A549 (cell line): ENCODE measurements at regions not wholly inside any gene's neighbourhood (a gene's known extent, or its start where the extent isn't known, plus 50 kb on each side); places are given as distances from the start of the nearest gene placed in this dataset.

Experiments used
- ATAC-seq, 2 experiments: fragments of 200-7000 bp in 1 of 2; fragments of >200 bp in 1 of 2; cut with Nextera tagmentation in 1 of 2; cut with Tn5 transposase in 1 of 2; 3 replicates each; pipeline versions ENCODE4 v1.8.0 to v1.9.1; 2018 to 2020; ENCODE audit warnings: mild to moderate bottlenecking in 1 of 2, moderate library complexity in 1 of 2
- CTCF ChIA-PET: fragments of 300-600 bp; sonication (Branson Sonifier 250); formaldehyde crosslinking; extraction: SDS; loops from one replicate; lab custom pipeline; 2021; ENCODE audit warnings: antibody characterized with exemption, inconsistent platforms; lab: Yijun Ruan, JAX
- POLR2A ChIA-PET: fragments of 350-600 bp; formaldehyde crosslinking; extraction: SDS; loops from one replicate; lab custom pipeline; 2021; ENCODE audit warnings: antibody characterized with exemption, inconsistent platforms; lab: Yijun Ruan, JAX
- DNase-seq, 2 experiments: peaks; one replicate each; pipeline versions ENCODE4 v3.0.0 to v3.0.0-alpha.2; 2011 to 2016; ENCODE audit warnings: low read depth in 1 of 2, low spot score in 1 of 2
- FAIRE-seq: peaks from 2 replicates; lab custom pipeline; 2011; peaks lifted over from hg19 to GRCh38; lab: Jason Lieb, UNC
- H3K27ac ChIP-seq, 2 experiments: fragments of >200 bp; sonication (Bioruptor Twin); formaldehyde crosslinking; 3 replicates each; pipeline ENCODE4 v1.5.1; 2016 to 2017
- H3K4me1 ChIP-seq: fragments of >200 bp; sonication (Bioruptor Twin); formaldehyde crosslinking; 3 replicates; pipeline ENCODE4 v1.6.1; 2016
- H3K4me2 ChIP-seq: fragments of >200 bp; sonication (Bioruptor Twin); formaldehyde crosslinking; 3 replicates; pipeline ENCODE4 v1.6.1; 2016
- H3K4me3 ChIP-seq: fragments of >200 bp; sonication (Bioruptor Twin); formaldehyde crosslinking; 3 replicates; pipeline ENCODE4 v1.5.1; 2016
- H3K9me3 ChIP-seq: fragments of >200 bp; sonication (Bioruptor Twin); formaldehyde crosslinking; 3 replicates; pipeline ENCODE4 v1.6.1; 2016
- CBX2 ChIP-seq: fragments of 200-600 bp; sonication (generic); IDR thresholded peaks from 2 replicates; pipeline ENCODE4 v1.6.1; 2016; ENCODE audit warnings: low read depth, mild to moderate bottlenecking, borderline replicate concordance
- CEBPB ChIP-seq, 2 experiments: fragments of >200 bp in 1 of 2; sonication (Bioruptor Twin) in 1 of 2; formaldehyde crosslinking in 1 of 2; IDR thresholded peaks; 2 replicates each; pipeline ENCODE4 v1.6.1; 2012 to 2016
- CHD2 ChIP-seq: fragments of 150-350 bp; IDR thresholded peaks from 2 replicates; pipeline ENCODE4 v1.6.1; 2014; ENCODE audit warnings: low read length; ENCODE audit not compliant: partially characterized antibody
- CHD4 ChIP-seq: fragments of 200-600 bp; sonication (generic); IDR thresholded peaks from 2 replicates; pipeline ENCODE4 v1.6.1; 2016; ENCODE audit warnings: antibody characterized with exemption, mild to moderate bottlenecking, borderline replicate concordance
- EHF ChIP-seq: fragments of 250-450 bp; sonication (Bioruptor Pico); IDR thresholded peaks from 2 replicates; pipeline ENCODE4 v1.5.0; 2020; ENCODE audit warnings: mild to moderate bottlenecking
- EHMT2 ChIP-seq: fragments of 200-600 bp; sonication (generic); IDR thresholded peaks from 2 replicates; pipeline ENCODE4 v1.6.1; 2016; ENCODE audit warnings: antibody characterized with exemption, low read depth, mild to moderate bottlenecking, moderate library complexity
- EP300 ChIP-seq, 2 experiments: fragments of >200 bp; sonication (Bioruptor Twin); formaldehyde crosslinking; IDR thresholded peaks; 2 replicates in 1 of 2; 3 replicates in 1 of 2; pipeline ENCODE4 v1.6.1; 2016 to 2017
- FOSL2 ChIP-seq, 2 experiments: fragments of 450-650 bp in 1 of 2; fragments of >200 bp in 1 of 2; sonication (Bioruptor Twin) in 1 of 2; formaldehyde crosslinking; IDR thresholded peaks; 2 replicates each; pipeline versions ENCODE4 v1.5.0 to v1.6.1; 2016 to 2020; ENCODE audit warnings: mild to moderate bottlenecking in 1 of 2, moderate library complexity in 1 of 2
- GATA3 ChIP-seq: IDR thresholded peaks from 2 replicates; pipeline ENCODE4 v1.6.1; 2012; ENCODE audit warnings: borderline replicate concordance
- KDM1A ChIP-seq: fragments of 200-600 bp; sonication (generic); IDR thresholded peaks from 2 replicates; pipeline ENCODE4 v1.6.1; 2016; ENCODE audit warnings: low read depth, mild to moderate bottlenecking
- KDM5A ChIP-seq: fragments of 200-600 bp; sonication (generic); IDR thresholded peaks from 2 replicates; pipeline ENCODE4 v1.6.1; 2016; ENCODE audit warnings: antibody characterized with exemption, mild to moderate bottlenecking
- MAZ ChIP-seq: fragments of 150-350 bp; IDR thresholded peaks from 2 replicates; pipeline ENCODE4 v1.6.1; 2014; ENCODE audit warnings: antibody characterized with exemption, low read depth, low read length, borderline replicate concordance
- NR3C1 ChIP-seq: fragments of >200 bp; sonication (Bioruptor Twin); formaldehyde crosslinking; IDR thresholded peaks from 3 replicates; pipeline ENCODE4 v1.6.1; 2017
- POLR2A ChIP-seq: IDR thresholded peaks from 2 replicates; pipeline ENCODE4 v1.6.1; 2012; ENCODE audit warnings: mild to moderate bottlenecking, low read length
- POLR2AphosphoS2 ChIP-seq: conservative IDR thresholded peaks from 2 replicates; pipeline ENCODE4 v1.6.1; 2012; ENCODE audit warnings: low read length, improper control_type of control experiment, inconsistent platforms
- RAD21 ChIP-seq, 2 experiments: fragments of >200 bp in 1 of 2; sonication (Bioruptor Twin) in 1 of 2; formaldehyde crosslinking in 1 of 2; IDR thresholded peaks in 1 of 2; conservative IDR thresholded peaks in 1 of 2; 2 replicates in 1 of 2; 3 replicates in 1 of 2; pipeline ENCODE4 v1.6.1; 2012 to 2018; ENCODE audit warnings: inconsistent platforms in 1 of 2
- RARB ChIP-seq: fragments of 250-450 bp; sonication (Bioruptor Pico); IDR thresholded peaks from 2 replicates; pipeline ENCODE4 v1.8.0; 2021; ENCODE audit warnings: mild to moderate bottlenecking, moderate library complexity
- RCOR1 ChIP-seq: fragments of 150-350 bp; IDR thresholded peaks from 2 replicates; pipeline ENCODE4 v1.6.1; 2014; ENCODE audit warnings: antibody characterized with exemption, low read length, low read depth
- RFX5 ChIP-seq: fragments of 450-650 bp; IDR thresholded peaks from 2 replicates; pipeline ENCODE4 v1.7.1; 2014; ENCODE audit warnings: antibody characterized with exemption, mild to moderate bottlenecking, moderate library complexity
- TFCP2L1 ChIP-seq: fragments of 250-450 bp; sonication (Bioruptor Pico); IDR thresholded peaks from 2 replicates; pipeline ENCODE4 v1.5.0; 2021; ENCODE audit warnings: mild to moderate bottlenecking
- ZFP36 ChIP-seq: fragments of 450-650 bp; IDR thresholded peaks from 2 replicates; pipeline ENCODE4 v1.6.1; 2014; ENCODE audit warnings: borderline replicate concordance; ENCODE audit not compliant: partially characterized antibody
- ZNF302 ChIP-seq: fragments of 250-450 bp; sonication (Bioruptor Pico); IDR thresholded peaks from 2 replicates; pipeline ENCODE4 v1.9.0; 2021; ENCODE audit warnings: inconsistent platforms, mild to moderate bottlenecking, moderate library complexity
- WGBS: methylation state at CpG from one replicate; pipeline ENCODE4 v1.1.6; 2017; ENCODE audit errors: missing lambda C conversion rate; 5-methylcytosine and 5-hydroxymethylcytosine counted together
- TF ChIP-seq, protein P1 (sequence below): IDR thresholded peaks from 2 replicates; pipeline ENCODE4 v1.6.1; 2012
- TF ChIP-seq, protein P2 (sequence below): IDR thresholded peaks from 2 replicates; pipeline ENCODE4 v1.6.1; 2012; ENCODE audit warnings: low read depth, borderline replicate concordance
- TF ChIP-seq, protein P3 (sequence below): fragments of 200-600 bp; sonication (generic); IDR thresholded peaks from 2 replicates; pipeline ENCODE4 v1.6.1; 2016; ENCODE audit warnings: antibody characterized with exemption, mild to moderate bottlenecking, moderate library complexity

DNA sequence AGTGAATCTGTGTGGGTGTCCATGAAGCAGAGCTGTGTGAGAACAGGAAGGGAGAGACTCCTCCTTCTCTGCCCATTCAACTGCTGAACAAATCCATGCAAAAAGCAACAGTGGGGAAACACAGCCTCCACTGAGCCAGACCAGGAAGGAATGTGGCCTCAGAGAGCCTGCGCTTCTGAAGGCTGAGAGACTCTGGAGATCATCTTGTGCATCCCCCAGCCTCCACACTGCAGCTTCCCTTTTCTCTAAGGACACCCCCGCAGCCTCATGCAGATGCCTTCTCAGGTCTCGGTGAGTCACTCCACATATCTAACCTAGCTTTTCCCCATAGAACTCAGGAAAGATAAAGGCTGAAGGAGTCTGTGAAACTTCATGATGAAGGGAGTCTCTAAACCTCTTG lies 402.9 kb downstream of the TNS1 start:
- WGBS: 11% methylated on average over 3 of the region's 3 CpGs
- CTCF ChIA-PET: no interaction called here
- Histone ChIP-seq H3K9me3 (no peaks in the 10 kb centered on the region), H3K4me1 (no peaks in the 10 kb centered on the region)
- TF ChIP-seq ZNF302 (CRISPR knock-in tag) (no peak), CHD2 (no peak), POLR2AphosphoS2 (no peak), KDM1A (no peak), ZFP36 (no peak), EHMT2 (no peak), EP300 (IDR thresholded peaks at IDR 0.05) (no peak), RAD21 (conservative IDR thresholded peaks at IDR 0.05 in 1 of 2, IDR thresholded peaks at IDR 0.05 in 1 of 2) (no peak), KDM5A (no peak), RARB (no peak), GATA3 (no peak), NR3C1 (no peak), TFCP2L1 (CRISPR knock-in tag) (no peak)
- TF ChIP-seq, protein P1, sequence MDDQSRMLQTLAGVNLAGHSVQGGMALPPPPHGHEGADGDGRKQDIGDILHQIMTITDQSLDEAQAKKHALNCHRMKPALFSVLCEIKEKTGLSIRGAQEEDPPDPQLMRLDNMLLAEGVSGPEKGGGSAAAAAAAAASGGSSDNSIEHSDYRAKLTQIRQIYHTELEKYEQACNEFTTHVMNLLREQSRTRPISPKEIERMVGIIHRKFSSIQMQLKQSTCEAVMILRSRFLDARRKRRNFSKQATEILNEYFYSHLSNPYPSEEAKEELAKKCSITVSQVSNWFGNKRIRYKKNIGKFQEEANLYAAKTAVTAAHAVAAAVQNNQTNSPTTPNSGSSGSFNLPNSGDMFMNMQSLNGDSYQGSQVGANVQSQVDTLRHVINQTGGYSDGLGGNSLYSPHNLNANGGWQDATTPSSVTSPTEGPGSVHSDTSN: no peak
- TF ChIP-seq, protein P2, sequence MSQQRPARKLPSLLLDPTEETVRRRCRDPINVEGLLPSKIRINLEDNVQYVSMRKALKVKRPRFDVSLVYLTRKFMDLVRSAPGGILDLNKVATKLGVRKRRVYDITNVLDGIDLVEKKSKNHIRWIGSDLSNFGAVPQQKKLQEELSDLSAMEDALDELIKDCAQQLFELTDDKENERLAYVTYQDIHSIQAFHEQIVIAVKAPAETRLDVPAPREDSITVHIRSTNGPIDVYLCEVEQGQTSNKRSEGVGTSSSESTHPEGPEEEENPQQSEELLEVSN: no peak
- TF ChIP-seq, all 56 proteins: peak for 0
- ATAC-seq (no peak), FAIRE-seq (no peak), DNase-seq (no peak)
- H3K27ac ChIP-seq: no peak overlapping the region
- POLR2A ChIA-PET: no interaction called here
- H3K4me2 ChIP-seq: no peak overlapping the region
- H3K4me3 ChIP-seq: no peak overlapping the region

DNA sequence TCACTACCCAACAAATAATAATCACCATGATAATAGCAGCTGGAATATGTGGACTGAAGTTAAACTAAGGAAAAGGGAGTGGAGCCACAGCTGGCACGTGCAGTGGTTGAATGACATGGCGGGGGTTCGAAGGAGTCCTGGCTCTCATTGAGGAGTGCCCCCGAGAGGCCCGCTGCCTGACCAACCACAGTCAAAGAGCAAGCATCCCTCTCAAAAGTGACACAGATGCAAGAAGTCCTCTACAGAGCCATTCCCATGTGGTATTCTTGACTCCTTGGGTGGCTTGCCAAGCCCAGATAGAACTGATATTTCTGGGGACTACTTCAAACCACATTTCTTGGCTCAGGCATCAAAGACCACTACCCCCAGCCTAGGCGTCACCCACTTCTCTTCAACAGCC lies 405.1 kb downstream of the TNS1 start:
- WGBS: 11% methylated on average over 6 of the region's 6 CpGs
- H3K9me3 ChIP-seq: no peaks in the 10 kb centered on the region
- POLR2A ChIA-PET: no interaction called here
- TF ChIP-seq GATA3: no peak
- no peak for TF ChIP-seq FOSL2 (IDR thresholded peaks at IDR 0.05)
- no peak for TF ChIP-seq FOSL2 (CRISPR knock-in tag; IDR thresholded peaks at IDR 0.05)
- no peak for TF ChIP-seq CHD4
- no peak for TF ChIP-seq MAZ
- TF ChIP-seq, protein P3, sequence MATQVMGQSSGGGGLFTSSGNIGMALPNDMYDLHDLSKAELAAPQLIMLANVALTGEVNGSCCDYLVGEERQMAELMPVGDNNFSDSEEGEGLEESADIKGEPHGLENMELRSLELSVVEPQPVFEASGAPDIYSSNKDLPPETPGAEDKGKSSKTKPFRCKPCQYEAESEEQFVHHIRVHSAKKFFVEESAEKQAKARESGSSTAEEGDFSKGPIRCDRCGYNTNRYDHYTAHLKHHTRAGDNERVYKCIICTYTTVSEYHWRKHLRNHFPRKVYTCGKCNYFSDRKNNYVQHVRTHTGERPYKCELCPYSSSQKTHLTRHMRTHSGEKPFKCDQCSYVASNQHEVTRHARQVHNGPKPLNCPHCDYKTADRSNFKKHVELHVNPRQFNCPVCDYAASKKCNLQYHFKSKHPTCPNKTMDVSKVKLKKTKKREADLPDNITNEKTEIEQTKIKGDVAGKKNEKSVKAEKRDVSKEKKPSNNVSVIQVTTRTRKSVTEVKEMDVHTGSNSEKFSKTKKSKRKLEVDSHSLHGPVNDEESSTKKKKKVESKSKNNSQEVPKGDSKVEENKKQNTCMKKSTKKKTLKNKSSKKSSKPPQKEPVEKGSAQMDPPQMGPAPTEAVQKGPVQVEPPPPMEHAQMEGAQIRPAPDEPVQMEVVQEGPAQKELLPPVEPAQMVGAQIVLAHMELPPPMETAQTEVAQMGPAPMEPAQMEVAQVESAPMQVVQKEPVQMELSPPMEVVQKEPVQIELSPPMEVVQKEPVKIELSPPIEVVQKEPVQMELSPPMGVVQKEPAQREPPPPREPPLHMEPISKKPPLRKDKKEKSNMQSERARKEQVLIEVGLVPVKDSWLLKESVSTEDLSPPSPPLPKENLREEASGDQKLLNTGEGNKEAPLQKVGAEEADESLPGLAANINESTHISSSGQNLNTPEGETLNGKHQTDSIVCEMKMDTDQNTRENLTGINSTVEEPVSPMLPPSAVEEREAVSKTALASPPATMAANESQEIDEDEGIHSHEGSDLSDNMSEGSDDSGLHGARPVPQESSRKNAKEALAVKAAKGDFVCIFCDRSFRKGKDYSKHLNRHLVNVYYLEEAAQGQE: no peak
- TF ChIP-seq EHF: no peak
- TF ChIP-seq, all 56 proteins: peak for 0
- ATAC-seq: no peak
- Histone ChIP-seq H3K4me3 (no peak overlapping the region), H3K4me1 (no peaks in the 10 kb centered on the region), H3K4me2 (no peak overlapping the region), H3K27ac (no peak overlapping the region)
- CTCF ChIA-PET: no interaction called here
- DNase-seq: no peak
- no peak for FAIRE-seq

DNA sequence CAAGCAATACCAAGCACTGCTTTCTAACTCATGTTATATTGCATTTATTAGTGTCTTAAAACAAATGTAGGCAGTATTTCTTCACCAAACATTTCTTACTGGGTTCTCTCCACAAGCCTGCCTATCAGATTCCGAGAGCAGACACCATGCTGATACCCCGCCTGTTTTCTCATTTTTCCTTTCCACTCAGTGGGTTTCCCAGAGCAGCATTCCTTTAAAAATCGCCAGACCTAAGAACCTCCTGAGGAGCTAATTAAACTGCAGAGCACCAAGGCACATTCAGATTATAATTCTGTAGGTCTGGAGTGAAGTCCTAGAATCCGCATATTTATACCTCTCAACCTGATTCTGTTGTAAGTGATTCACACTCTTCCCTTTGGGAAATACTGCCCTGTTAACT lies 405.6 kb downstream of the TNS1 start:
- ATAC-seq: no peak
- CTCF ChIA-PET: no interaction called here
- 44% methylated on average over 4 of the region's 4 CpGs for WGBS

More for the DNA sequence above, 405.6 kb downstream of the TNS1 start:
- FAIRE-seq (no peak), DNase-seq (no peak)
- Histone ChIP-seq H3K4me2 (no peak overlapping the region), H3K4me3 (no peak overlapping the region), H3K27ac (no peak overlapping the region), H3K9me3 (no peaks in the 10 kb centered on the region), H3K4me1 (no peaks in the 10 kb centered on the region)
- TF ChIP-seq ZFP36: no peak
- no peak for TF ChIP-seq CEBPB (IDR thresholded peaks at IDR 0.05)
- TF ChIP-seq, protein P2: no peak
- TF ChIP-seq NR3C1: no peak
- no peak for TF ChIP-seq TFCP2L1 (CRISPR knock-in tag)
- no peak for TF ChIP-seq CBX2
- TF ChIP-seq RFX5: no peak
- TF ChIP-seq FOSL2 (IDR thresholded peaks at IDR 0.05): no peak
- no peak for TF ChIP-seq FOSL2 (CRISPR knock-in tag; IDR thresholded peaks at IDR 0.05)
- no peak for TF ChIP-seq MAZ
- no peak for TF ChIP-seq RCOR1
- no peak for TF ChIP-seq POLR2A
- no peak for TF ChIP-seq KDM5A
- POLR2A ChIA-PET: no interaction called here
